SK-N-MC (cell line): ENCODE measurements at regions not wholly inside any gene's neighbourhood (a gene's known extent, or its start where the extent isn't known, plus 50 kb on each side); places are given as distances from the start of the nearest gene placed in this dataset.

Experiments
- EZH2 ChIP-seq: fragments of 200-600 bp; sonication (generic); IDR thresholded peaks from one replicate; pipeline ENCODE4 v1.6.1; 2017; ENCODE audit warnings: antibody characterized with exemption
- POLR2AphosphoS5 ChIP-seq: IDR thresholded peaks from 2 replicates; pipeline ENCODE4 v1.6.1; 2012; ENCODE audit warnings: mild to moderate bottlenecking, low read depth, low read length, borderline replicate concordance

GRCh38 chr10:83253011-83253671, 886.2 kb upstream of the GHITM start:
- TF ChIP-seq EZH2 (no peak), POLR2AphosphoS5 (no peak)
